ENCODE measurements at regions not wholly inside any gene's neighbourhood (a gene's known extent, or its start where the extent isn't known, plus 50 kb on each side); places are given as distances from the start of the nearest gene placed in this dataset.

DNA sequence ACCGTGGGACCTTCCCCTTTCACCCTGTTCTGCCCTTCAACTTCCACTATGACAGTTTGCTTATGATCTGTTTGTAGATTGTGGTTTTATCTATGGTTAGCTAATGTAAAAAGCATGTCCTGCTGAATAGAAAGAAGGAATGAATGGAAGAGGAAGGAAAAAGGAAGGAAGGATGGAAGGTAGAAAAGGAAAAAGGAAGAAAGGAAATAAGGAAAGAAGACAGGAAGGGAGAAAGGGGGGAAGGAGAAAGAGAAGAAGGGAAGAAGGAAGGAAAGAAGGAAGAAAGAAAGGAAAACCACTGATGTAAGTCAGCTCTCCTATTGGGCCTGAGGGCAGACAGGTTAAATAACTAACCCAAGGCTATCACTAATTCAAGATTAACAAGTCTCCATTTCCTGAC lies 319.1 kb upstream of the KLF3 start:
- no peak for DNase-seq

DNA sequence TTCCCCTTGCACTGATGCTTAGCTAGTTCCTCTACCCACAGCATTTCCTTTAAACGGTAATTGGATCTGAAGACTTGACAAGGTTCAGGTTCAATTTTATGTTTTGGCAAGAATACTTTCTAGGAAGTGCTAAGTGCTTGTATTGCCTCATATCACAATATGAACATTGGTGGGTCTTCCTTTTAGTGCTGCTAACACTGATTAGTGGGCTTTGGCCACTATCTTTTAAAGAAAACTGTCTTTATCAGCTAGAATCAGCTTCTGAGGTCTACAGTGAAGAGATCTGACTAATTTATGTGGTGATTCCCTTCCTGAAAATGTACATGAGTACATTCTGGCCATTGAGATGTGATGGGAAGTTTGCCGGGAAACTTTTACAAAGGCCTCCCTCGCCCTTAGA lies 316.7 kb upstream of the KLF3 start:
- no peak for DNase-seq

DNA sequence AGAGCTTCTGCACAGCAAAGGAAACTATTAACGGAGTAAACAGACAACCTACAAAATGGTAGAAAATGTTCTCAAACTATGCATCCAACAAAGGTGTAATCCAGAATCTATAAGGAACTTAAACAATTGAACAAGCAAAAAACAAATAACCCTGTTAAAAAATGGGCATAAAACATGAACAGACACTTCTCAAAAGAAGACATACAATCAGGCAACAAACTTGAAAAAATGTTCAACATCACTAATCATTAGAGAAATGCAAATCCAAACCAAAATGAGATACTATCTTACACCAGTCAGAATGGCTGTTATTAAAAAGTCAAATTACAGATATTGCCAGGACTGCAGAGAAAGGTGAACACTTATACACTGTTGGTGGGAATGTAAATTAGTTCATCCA lies 309.6 kb upstream of the KLF3 start:
- DNase-seq: no peak

DNA sequence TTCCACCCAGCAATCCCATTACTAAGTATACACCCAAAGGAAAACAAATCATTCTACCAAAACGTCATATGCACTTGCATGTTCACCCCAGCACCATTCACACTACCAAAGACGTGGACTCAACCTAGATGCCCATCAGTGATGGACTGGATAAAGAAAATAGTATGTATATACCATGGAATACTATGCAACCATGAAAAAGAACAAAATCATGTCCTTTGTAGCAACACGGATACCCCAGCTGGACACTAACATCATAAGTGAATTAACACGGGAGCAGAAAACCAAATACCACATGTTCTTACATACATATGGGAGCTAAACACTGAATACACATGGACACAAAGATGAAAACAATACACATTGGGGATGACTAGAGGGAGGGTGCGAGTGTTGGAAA lies 309.1 kb upstream of the KLF3 start:
- DNase-seq: no peak

DNA sequence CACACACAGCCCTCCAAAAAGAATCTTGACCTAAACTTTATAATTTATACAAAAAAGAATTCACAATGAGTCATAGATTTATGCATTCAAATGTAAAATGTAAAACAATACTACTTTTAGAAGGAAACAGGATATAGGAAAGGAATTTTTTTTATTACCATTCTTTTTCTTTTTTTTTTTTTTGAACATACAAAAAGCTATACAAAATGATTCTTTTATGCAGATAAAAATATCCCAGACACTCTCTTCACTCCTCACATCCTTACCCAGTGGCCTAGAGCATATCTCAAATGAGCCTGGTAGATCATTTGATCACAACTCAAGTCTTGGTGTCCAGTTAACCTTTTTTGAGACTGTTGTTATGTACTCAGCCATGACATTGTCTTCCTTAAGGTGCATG lies 307.3 kb upstream of the KLF3 start:
- DNase-seq: no peak

DNA sequence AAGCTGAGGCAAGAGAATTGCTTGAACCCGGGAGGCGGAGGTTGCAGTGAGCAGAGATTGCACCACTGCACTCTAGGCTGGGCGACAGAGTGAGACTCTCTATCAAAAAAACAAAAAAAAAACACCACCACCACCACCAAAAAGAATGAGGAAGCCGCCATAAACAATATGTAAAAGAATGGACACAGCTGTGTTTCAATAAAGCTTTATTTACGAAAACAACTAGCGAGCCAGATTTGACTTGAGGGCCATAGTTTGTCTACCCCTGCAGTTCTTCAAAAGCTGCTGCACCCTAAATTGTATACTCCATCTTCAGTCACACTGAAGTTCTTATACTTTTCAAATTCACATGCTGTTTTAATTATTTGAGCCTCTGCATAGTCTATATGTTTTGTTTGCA lies 306.5 kb upstream of the KLF3 start:
- DNase-seq: no peak

DNA sequence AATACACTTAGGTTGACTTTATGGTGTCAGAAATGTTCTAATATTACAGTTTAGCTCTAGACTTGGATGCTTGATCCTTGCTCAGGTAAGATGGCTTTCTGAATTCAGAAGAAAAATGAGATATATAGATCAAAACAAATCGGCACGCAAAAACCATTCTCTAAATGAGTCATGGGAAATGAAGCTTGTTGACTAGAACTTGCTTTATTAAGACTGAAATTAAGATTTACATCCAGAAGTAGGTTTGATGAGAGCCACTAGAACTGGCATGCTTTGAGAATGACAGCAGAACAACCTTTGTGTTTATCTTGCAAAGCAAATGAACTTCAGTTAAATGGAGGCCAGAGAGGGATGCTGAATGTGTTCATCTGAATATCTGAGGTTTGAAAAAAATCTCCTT lies 304.9 kb upstream of the KLF3 start:
- no peak for DNase-seq

DNA sequence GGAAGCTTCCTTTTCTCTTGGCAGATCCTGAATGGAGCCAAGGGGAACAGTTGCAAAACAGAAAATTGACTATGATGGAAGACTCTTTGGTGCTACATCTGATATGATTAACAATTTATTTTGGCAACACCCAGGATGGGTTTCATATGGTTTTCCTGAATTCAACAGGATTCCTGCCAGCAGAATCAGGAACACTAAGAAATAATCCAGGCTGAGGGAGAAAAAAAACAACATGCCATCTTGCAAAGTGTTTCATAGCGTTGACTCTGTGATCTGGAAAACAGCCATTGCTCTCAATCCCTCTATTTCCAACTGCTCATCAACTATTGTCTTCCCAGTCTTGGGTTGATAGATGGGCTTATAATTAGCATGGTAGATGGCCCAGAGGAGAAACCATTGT lies 303.8 kb upstream of the KLF3 start:
- no peak for DNase-seq

DNA sequence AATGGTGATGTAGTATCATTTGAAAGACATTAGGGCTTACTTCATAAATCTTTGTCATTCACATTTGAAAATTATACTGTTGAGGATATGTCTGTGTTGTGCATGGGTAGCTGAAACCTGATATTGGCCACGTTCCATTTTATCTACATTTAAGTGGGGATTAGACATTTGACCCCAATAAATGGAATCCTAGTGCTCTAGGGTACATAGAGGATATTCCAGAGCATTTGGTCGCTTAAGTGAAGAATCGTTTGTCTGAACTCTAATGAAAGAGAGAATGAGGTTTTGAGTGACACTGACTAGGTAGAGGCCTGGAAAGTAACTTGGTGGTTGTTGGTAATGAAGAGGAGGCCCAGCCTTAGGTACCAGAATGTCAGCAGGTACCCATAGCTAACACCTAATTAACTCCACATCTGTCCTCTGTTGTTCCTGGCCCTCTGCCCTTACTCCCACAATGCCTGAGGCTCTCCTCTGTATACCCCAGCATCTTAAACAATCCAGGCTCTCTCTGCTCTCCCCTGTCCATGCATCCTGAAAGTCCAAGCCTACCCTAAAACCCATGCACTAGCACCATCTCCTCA lies 299.5 kb upstream of the KLF3 start:
- DNase-seq: no peak

DNA sequence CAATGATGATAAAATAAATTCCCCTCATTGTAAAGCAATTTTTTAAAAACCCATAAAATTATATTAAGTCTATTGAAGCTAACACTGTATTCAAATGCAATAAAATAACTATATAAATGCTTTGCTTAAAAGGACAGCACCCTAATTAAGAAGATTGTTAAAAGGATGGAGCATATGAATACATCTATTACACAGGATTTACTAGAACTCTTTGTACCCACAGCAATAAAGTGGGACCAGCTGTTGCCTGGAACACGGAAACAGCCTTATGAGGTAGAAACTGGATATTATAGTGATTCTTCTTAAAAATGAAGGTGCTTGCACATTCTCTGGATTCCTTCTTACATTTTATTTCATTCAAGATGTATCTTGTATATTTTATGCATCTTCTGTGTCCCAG lies 298.7 kb upstream of the KLF3 start:
- DNase-seq: no peak

DNA sequence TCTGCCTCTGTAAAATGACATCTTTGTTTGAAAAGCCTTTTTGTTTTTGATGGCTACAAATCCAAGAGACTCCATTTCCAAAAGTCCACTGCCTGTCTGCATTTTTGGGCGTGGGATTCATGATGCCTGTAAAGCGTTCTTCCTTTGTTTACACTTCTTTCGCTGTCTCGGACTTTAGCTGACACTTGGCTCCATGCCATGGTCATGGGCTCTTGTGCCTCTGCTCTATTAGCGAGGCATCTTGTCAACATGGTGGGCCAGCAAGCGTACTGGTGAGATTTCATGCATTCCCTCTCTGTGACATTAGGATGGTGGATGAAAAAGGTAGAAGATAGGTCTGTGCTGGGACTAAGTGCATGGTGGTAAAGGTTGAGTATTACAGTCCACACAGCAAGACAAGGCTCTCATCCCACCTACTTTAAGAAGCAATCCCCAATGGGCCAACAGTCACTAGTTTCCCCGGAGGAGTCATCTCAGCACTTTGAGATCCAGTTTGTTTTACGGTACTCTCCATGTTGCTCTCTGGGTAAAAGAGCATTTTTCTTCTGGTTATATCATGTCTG lies 298.2 kb upstream of the KLF3 start:
- no peak for DNase-seq

DNA sequence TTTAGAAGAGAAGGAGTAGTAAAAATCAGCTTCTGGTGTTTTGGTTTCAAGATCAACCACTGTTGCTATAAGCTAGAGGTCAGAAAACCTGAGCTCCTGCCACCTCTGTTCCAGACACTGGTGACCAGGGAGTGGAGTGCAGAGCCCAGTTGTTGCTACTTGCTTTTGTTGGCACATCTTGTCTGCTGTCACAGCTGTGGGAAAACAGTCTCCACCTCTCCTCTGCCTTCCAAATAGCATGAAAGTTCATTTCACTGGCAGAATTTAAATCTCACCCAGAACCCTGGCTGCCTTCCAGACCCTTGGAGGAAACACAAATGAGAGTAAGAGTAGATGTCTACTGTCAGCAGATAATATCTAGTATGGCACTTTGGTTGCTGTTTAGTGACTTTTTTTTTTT lies 297.5 kb upstream of the KLF3 start:
- DNase-seq: no peak

DNA sequence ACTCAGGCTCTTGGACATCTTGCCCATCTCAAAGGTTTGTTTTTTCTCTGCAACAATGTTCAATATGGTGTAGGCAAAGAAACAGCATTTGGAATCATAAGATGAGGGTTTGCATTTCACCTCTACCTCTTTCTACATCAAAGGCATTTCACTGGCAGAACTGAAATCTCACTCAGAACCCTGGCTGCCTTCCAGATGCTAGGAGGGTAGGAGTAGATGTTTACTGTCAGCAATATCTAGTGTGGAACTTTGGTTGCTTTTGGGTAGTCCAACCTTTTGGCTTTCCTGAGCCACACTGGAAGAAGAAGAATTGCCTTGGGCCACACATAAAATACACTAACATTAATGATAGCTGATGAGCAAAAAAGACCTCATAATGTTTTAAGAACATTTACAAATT lies 297.0 kb upstream of the KLF3 start:
- no peak for DNase-seq

DNA sequence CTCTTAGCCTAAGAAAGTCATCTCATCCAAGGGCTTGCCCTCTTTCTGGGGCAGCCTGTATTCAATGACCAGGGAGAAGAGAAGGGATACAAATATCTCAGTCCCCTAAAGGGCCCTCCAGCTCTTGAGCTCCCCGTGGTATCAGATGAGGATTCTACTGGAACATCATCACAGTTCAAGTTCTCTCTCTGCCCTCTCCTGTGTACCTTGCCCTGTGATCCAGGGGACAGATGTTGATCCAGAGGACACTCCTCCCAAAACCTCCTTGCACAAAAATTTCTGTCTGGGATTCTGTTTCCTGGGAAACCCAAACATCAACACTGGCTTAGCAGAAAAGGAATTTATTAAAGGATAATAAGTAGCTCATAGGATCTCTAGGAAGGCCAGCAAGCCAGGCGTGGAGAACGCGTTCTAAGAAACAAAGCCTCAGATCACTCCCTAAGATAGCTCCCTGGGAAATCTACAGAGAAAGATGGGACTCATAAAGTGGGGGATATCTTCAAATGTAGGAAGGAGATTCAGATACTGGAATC lies 296.3 kb upstream of the KLF3 start:
- DNase-seq: no peak

DNA sequence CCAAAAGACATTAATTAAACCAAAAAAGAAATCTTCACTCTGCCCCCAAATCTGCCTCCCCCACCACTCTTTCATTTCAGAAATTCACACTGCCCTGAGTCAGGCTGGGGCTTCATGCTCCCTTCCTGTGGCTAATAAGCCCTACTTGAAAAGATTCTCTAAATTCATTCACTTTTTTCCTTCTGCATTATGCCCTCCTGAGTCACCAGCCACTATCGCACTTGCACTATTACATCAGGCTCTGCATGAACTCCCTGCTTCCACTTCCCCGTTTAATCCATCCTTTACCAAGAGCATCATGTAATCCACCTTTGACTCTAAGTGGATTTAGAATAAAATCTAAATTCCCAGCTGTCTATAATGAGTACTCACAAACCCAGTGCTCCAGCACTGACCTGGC lies 295.4 kb upstream of the KLF3 start:
- DNase-seq: no peak

DNA sequence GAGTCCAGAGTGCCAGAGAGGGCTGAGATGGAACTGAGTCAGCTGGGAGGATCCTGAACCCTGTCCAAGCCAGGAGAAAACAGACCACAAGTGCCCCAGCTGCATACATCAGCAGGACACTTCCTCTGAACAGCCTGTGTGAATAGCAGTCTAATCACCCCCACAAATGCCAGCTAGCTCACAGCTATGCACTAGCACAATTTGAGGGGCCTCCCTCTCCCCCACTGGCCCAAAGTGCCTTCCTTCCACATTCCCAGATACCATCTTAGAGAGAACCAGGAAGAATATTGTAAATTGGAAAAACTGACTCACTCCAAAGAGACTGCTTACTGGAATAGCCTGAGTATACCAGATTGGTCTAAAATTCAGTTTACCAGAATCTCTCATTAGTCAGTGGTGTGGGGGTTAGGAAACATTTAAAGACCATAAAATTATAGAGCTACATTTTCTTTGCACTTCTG lies 292.6 kb upstream of the KLF3 start:
- DNase-seq: no peak

DNA sequence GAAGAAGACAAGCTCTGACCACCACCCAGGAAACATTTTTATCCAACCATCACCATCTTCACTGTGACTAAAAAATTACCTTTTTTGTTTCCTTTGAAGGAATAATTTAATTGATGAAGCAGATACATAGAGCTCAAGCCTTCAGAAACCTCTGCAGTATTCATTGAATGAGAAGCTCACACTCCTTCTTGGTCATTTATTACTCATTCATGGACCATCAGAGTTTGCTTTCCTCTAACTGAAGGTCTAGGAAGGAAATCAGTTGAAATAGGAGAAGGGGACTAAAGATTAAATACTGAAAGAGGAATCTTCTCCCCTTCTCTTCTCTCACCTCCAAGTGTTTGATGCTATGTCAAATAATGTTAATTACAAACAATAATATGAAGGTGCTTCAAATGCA lies 290.6 kb upstream of the KLF3 start:
- no peak for DNase-seq

DNA sequence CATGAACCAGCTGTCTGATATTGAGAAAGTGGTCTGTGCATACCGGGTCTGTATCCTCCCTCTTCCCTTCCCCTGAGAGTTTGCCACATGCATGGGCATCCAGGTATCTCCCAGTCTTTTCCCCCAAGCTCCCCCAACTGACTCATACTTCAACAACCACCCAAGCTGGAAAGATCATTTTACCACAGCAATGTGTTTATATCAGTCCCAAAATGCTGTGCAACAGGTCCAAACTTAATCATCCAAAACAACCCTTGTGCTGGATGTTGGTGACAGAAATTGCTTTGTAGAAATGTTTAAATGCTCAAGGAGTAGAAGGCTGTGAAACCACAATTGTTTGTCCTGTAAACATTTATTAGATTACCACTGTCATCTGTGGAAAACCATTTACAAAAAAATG lies 286.8 kb upstream of the KLF3 start:
- no peak for DNase-seq

DNA sequence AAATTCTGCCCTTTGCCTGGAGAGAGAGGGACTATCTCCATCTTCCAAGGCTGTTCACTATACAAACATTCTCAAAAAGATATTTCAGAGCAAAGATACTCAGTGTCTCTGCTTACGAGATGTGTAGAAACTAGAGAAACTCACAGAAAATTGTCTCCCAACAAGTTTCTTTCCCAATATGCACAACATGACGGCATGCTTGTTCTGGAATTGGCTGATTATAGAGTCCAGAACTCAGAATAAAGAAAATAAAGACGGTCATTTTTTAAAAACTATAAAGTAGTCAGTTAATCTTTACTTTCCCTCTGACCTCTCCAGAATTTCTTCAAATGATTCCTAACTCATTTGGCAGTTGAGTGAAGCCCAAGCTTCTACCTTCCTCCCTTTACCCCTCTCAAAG lies 285.5 kb upstream of the KLF3 start:
- DNase-seq: no peak

DNA sequence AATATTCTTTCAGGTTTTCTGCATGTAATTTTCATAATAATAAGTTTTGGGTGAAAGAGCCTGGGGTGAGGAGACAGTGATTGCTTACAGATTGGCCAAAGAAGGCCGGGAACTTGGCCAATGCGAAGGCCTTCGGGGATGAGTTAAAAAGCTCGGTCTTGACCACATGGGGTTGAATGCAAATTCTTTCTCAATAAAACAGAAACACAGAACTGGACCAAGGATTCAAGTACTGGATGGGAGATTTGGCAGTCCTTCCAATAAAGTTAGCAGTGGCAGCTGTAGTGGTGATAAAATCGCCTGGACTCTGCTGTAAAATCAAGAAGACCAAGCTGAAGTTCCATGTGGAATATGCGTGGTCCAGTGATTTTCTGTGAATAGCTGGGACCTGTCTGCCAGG lies 282.2 kb upstream of the KLF3 start:
- DNase-seq: no peak

DNA sequence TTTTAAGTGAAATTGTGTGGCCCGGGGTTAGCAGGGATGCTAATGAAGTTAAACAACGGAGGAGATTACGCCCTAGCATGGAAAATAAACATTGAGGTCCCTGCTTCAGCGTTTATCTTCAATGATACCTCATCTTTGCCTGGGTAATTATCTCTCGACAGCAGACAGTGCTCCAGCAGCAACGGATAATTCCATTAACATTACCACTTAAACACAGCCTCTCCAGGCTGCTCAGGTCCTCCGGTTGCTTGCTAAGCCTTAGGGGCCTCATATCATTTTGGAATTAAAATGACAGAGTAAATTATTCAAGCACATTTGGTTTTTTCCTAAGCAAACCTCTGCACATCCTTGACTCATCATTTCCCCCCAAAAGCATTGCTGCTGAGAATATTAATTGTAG lies 281.5 kb upstream of the KLF3 start:
- no peak for DNase-seq

DNA sequence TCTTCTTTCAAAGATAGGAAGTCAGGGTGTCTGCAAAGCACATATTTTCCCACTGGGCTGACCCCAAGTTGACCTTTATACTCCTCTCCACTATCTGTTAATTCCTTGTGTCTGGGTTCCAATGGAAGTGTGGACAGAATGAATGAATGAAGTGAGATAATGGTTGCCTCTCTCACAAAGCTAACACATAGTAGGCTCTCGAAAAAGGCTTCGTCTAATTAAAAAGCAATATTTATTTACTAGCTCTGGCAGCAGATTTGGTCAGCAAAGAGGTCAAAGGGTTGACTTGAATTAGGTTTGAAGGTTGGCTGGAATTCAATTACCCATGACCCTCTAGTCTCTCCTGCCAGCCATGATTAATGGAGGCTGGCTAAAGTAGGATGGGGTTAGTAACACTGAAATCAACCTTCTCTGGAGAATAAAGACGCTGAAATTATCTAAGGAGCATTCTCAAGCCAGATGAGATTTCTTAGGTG lies 280.3 kb upstream of the KLF3 start:
- no peak for DNase-seq

DNA sequence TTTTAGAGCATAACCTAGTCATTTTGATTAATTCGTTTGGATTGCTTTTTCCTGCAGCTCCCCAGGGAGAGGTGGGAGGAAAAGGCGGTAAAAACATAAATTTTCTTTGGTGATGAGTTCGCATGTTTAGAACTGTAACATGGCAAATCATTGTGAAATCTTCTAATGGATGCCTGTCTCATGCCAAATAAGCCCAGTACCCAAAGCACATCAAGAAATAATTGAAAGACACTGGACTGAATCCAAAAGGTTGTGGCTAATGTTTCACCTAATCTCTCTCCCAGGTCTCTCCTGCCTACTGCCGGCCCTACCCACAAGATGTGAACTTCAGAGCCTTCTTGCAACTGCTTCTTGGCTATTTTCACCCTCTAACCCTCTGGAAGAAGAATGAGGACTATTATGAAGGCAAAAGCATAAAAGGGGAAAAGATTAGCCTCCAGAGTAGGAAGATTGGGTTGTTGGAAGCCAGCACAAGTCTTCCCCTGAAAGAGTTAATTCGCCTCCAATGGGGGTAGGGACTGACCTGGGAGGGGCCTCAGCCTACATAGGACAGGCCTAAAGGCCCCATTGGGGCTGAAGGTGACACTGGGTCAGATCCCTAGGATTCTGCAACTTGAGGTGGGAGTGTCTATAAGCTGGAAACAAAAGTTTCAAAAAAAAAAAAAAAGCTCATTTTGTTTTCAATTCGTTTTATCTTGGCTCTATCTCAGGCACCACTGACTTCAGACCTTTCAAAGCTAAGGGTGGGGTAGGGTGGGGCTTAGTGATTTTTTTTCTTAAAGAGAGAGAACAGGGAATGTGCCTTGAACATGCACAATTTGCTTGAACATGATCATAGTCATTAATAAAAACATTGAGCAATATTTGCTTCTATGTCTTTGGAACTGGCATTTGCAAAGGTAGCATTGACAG lies 278.6 kb upstream of the KLF3 start:
- DNase-seq: no peak

DNA sequence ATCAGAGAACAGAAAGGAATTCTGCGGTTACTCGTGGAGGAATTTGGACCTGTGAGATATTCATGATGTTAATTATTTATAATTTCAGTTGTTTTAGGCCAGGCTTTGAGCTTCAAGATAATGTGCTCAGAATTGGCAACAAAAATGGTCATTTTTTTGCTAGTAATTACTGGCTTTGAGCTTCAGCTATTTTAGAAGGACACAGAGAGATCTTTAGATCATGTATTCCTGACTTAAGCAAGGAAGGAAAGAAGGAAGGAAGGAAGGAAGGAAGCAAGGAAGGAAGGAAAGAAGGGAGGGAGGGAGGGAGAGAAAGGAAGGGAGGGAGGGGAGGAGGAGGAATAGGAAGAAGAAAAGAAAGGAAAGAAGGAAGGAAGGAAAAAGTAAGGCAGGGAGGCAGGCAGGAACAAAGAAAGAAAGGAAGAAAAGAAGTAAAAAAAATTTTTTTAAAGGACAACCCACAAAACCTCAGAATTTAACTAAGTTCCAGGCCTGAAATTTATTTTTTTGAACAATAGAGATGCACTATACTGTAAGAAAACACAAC lies 277.9 kb upstream of the KLF3 start:
- no peak for DNase-seq
